NCI-H69 (cell line): ENCODE measurements at regions not wholly inside any gene's neighbourhood (a gene's known extent, or its start where the extent isn't known, plus 50 kb on each side); places are given as distances from the start of the nearest gene placed in this dataset.
"Not testable (repeated sequence)": the region's sequence is repeated elsewhere in the genome, so short reads cannot be mapped to it uniquely, and the experiment has no call there.

Experiments used
- DNase-seq: peaks from one replicate; lab custom pipeline; 2025; lab: John Stamatoyannopoulos, UW

GRCh38 chr4:186847429-186848131, 123.9 kb upstream of the FAT1 start:
- not testable (repeated sequence) for DNase-seq

DNA sequence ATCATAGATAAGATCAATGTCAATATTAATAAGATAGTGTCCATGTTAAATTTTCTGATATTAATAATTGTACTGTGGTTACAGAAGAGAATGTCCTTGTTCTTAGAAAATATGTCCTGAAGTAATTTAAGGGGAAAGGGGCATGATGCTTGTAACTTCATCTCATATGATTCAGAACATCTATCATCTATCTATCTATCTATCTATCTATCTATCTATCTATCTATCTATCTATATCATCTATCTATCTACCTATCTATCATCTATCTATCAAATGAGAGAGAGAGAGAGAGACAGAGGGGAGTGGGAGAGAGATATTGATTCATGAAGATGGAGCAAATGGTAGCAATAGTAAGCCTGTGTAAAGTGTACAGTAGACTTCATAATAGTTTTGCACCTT, 124.8 kb upstream of the FAT1 start:
- DNase-seq = no peak

- no peak for DNase-seq
These were observed 127.8 kb upstream of the FAT1 start for GRCh38 chr4:186851291-186852072.

DNA sequence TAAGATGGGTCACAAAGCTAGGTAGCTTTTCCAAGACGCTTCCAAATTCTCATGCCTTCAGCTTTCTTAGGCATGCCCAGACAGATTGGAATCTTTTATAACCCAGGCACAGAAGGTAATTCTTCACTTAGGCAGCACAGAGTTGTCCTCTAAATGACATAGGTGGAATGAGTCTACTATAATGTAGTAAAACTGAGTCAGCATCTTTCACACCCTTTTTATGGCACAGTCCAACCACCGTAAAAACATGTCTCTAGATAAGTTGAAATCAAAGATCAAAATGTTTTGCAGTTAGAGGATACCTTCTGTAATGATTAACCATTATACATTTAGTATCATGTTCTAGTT, 128.4 kb upstream of the FAT1 start:
- no peak for DNase-seq

DNA sequence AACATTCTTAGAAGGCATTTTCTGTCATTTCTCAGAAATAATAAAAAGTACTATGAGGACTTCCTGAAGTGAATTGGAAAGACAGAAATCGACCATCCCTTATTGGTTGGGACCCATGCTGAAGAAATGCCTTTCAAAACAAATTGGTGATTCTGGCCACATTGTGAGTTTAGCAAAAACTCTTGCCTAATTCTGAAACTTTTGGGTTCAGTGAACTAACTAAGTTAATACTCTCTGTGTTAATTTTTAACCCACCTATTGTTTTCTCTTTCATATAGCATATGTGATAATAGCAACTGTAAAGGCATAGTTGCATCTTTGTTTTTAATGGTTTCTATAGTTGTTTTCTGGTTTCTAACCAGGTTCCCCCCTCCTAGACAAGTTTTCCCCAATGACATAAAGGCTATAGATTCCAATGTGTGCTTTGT, 129.3 kb upstream of the FAT1 start:
- DNase-seq = no peak

GRCh38 chr4:186854256-186854655, 130.6 kb upstream of the FAT1 start:
- peak; percentile 5 for DNase-seq

DNA sequence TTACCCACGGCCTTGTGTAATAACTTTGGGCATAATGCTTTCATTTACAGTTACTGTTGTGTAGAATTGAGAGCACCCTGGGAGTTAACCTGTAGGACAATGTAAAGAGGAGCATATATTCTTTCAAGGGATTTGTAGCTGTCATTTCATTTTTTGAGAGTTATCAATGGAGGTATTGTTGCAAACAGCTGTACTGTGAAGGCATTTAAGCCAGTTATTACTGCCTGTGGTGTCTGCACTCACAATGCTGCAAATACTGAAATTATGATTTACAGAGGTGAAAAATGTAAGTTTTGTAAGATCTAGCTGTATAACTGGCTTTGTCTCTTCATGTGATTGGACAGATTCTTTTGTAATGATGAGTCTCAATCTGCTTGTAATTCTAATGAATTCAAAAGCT, 131.5 kb upstream of the FAT1 start:
- no peak for DNase-seq

GRCh38 chr4:186857793-186858192, 134.1 kb upstream of the FAT1 start:
- DNase-seq = no peak

DNA sequence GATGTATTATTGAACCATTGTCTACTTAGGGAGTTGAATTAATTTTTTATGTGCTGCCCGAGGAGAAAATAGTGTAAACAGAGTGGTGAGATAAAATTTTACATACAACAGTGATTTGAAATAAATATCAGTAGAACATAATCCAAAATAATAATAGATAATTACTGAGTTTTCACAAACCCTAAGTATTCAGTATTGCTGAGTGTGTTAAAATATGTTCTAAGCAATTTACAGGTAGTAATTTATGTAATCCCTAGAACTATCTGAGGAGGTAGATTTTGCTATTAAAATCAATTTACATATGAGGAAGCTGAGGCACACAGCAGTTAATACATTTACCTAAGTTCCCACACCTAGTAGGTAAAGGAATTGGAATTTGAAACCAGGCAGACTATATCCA, 134.7 kb upstream of the FAT1 start:
- no peak for DNase-seq

GRCh38 chr4:186859420-186859819, 135.8 kb upstream of the FAT1 start:
- DNase-seq = no peak

DNA sequence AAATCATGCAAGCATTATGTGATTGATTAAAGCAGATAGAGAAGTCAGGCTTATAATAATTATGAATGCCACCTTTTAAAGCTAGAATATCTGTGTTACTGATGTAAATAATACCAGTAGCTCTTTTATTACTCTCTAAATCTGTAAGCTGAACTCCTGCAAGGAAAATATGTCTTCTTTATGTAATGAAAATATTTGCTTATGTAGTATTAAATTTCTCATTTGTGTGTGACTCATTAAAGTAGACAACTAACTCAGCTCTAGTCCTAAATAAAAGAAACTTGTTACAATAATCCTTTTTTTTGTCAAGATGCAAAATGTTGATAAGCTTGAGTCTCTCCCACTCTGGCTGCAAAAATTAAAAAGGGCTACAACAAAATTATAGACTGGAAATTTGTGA, 137.7 kb upstream of the FAT1 start:
- DNase-seq = peak; percentile 11

GRCh38 chr4:186871856-186872255, 148.2 kb upstream of the FAT1 start:
- DNase-seq = no peak

DNA sequence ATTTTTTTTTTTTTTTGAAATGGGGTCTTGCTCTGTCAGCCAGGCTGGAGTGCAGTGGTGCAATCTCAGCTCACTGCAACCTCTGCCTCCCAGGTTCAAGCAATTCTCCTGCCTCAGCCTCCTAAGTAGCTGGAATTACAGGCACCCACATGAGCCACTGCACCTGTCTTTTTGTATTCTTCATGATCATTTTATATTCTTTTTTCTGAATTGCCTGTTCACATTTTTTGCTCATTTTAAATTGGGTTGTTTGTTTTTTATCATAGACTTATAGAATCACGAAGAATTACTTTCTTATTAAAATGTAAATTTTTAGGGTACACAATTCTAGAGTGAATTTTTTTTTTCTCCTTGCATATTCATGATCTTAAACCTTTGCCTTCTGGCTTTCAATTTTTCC, 149.4 kb upstream of the FAT1 start:
- DNase-seq = not testable (repeated sequence)

DNA sequence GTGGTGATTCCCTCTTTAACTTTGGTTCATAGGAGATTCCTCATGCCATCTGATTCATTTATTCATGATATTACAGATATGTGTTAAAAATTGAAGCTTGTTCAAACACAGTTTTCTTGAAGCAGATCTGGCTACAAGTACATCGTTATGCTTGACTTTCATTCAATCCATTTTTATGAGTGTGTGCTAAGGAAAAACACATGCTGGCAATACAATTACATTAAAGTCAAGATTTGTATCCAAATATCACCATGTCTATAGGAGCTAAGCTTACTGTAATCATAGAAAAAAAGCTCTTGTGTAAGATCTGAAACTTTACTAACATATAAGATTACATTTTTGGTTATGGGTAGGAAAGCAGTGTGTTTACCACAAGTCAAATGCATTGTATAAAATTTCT, 151.8 kb upstream of the FAT1 start:
- no peak for DNase-seq

DNA sequence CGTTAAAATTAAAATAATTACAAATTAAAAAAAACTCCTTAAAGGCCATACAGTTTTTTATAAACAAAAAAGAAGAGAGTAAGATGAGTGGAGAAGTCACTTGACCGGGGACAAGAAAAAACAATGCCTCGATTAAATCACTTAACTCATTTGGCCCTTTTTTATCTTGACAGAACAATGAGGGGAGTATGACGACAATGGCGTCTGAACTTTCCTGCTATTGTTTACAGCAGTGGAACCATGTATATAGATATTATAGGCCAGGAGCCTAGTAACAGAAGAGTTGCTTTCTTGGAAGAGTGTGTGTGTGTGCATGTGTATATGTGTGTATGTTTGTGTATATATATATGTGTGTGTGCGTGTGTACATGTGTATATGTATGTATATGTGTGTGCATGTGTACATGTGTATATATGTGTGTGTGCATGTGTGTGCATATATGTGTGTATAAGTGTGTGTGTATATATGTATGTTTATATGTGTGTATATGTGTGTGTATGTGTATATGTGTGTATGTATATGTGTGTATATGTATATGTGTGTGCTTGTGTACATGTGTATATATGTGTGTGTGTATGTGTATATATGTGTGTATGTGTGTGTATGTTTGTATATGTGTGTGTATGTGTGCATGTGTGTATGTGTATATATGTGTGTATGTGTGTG, 153.4 kb upstream of the FAT1 start:
- DNase-seq = no peak

- DNase-seq = peak; percentile 3
These were observed 154.6 kb upstream of the FAT1 start for GRCh38 chr4:186878203-186878776.

- peak; percentile 43 for DNase-seq
These were observed 158.0 kb upstream of the FAT1 start for GRCh38 chr4:186881521-186882220.

- no peak for DNase-seq
These were observed 158.6 kb upstream of the FAT1 start for GRCh38 chr4:186882293-186882692.

DNA sequence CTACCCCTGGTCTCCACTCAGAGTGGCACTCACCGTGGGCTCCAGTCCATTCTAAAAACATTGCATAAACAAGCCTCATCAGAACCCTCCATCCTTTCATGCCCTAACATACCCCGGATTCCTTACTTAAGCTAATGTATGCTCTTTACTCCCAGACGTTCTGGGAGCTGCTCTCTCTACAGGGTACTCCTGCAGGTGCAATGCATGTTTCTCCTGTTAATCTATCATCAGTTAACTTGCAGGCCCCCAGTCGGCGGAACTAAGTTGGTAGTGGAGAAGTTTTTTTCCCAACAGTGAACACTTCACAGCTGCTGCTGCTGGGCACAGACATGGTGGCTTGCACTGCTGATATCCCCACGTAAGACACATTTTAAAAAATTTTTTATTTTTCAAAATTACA, 161.6 kb upstream of the FAT1 start:
- no peak for DNase-seq

DNA sequence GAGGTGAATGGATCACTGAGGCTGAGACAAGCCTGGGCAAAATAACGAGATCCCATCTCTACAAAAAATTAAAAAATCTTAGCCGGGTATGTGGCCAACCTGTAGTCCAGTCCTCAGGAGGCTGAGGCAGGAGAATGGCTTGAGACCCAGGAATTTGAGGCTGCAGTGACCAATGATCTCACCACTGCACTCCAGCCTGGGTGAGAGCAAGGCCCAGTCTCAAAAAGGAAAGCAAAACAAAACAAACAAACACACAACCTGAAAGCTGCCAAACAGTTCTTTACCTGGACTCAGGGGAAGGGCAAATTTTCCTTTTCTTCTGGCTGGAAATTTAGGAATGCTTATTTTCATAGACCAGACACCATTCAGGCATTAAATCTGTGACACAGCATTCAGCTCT, 163.1 kb upstream of the FAT1 start:
- no peak for DNase-seq

- DNase-seq = peak; percentile 28
These were observed 163.6 kb upstream of the FAT1 start for GRCh38 chr4:186887291-186887700.

GRCh38 chr4:186887752-186888151, 164.1 kb upstream of the FAT1 start:
- no peak for DNase-seq
